ACC112 (cell line): ENCODE measurements at regions not wholly inside any gene's neighbourhood (a gene's known extent, or its start where the extent isn't known, plus 50 kb on each side); places are given as distances from the start of the nearest gene placed in this dataset.

Source experiments
- H2AFZ ChIP-seq: fragments of 200-600 bp; sonication (generic); one replicate; pipeline ENCODE4 v1.6.0; 2017; ENCODE audit warnings: antibody characterized with exemption, low read length; ENCODE audit not compliant: unreplicated experiment
- H3K27ac ChIP-seq: fragments of 200-600 bp; sonication (generic); 2 replicates; pipeline ENCODE4 v1.5.1; 2014; ENCODE audit warnings: low read depth, mild to moderate bottlenecking, antibody characterized with exemption, low read length, moderate library complexity
- H3K27me3 ChIP-seq: fragments of 200-600 bp; sonication (generic); 2 replicates; pipeline ENCODE4 v1.6.1; 2014; ENCODE audit warnings: mild to moderate bottlenecking, antibody characterized with exemption, low read length, moderate library complexity, mixed read lengths; ENCODE audit not compliant: insufficient read depth
- H3K36me3 ChIP-seq: fragments of 200-600 bp; sonication (generic); 2 replicates; pipeline ENCODE4 v1.6.1; 2016; ENCODE audit warnings: mild to moderate bottlenecking, antibody characterized with exemption, low read length, moderate library complexity, mixed read lengths; ENCODE audit not compliant: insufficient read depth
- H3K4me1 ChIP-seq: fragments of 200-600 bp; sonication (generic); one replicate; pipeline ENCODE4 v1.6.1; 2016; ENCODE audit warnings: low read length, mixed read lengths; ENCODE audit not compliant: insufficient read depth, unreplicated experiment, control insufficient read depth
- H3K4me3 ChIP-seq: fragments of 200-600 bp; sonication (generic); 2 replicates; pipeline ENCODE4 v1.5.1; 2014; ENCODE audit warnings: mild to moderate bottlenecking, low read depth, low read length
- H3K79me2 ChIP-seq: fragments of 200-600 bp; sonication (generic); one replicate; pipeline ENCODE4 v1.6.0; 2016; ENCODE audit warnings: low read length; ENCODE audit not compliant: control insufficient read depth, unreplicated experiment, insufficient read depth

GRCh38 chr15:95292785-95293450 is 1037.6 kb upstream of the NR2F2 start:
- Histone ChIP-seq H3K4me1 (no peaks in the 10 kb centered on the region), H3K27ac (no peak overlapping the region), H3K79me2 (no peaks in the 10 kb centered on the region), H3K36me3 (no peaks in the 10 kb centered on the region), H2AFZ (no peak overlapping the region), H3K27me3 (no peaks in the 10 kb centered on the region), H3K4me3 (no peak overlapping the region)

DNA sequence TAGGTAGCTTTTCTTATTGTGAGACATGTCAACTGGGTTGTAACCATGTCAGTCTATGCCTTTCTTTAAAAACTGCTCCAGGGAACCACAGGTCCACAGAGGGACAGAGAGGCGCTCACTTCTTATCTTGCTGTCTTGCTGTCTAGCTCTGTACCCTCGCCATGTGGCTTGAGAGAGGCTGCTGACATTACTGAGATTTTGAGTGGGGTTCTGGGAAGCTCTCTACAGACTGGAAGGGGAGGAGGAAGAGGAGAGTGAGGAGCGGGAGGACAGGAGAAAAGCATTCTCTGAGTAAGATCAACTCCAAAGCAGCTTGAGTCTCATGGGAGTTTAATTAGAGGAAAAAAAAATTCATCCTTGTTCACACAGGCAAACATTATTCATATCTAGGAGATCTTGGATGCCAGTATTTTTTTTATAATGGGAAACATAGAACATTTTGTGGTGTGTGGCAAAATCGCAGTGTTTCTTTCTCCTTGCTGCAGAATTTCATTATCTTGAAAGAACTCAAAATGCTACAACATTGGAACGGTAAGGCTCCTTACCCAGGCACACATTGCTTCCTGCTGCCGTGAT is 1037.0 kb upstream of the NR2F2 start:
- H3K27ac ChIP-seq: no peak overlapping the region
- H3K79me2 ChIP-seq: no peaks in the 10 kb centered on the region
- H3K4me3 ChIP-seq: no peak overlapping the region
- no peaks in the 10 kb centered on the region for H3K36me3 ChIP-seq
- peak overlapping the region; percentile 53 for H2AFZ ChIP-seq
- H3K27me3 ChIP-seq: no peaks in the 10 kb centered on the region
- no peaks in the 10 kb centered on the region for H3K4me1 ChIP-seq

DNA sequence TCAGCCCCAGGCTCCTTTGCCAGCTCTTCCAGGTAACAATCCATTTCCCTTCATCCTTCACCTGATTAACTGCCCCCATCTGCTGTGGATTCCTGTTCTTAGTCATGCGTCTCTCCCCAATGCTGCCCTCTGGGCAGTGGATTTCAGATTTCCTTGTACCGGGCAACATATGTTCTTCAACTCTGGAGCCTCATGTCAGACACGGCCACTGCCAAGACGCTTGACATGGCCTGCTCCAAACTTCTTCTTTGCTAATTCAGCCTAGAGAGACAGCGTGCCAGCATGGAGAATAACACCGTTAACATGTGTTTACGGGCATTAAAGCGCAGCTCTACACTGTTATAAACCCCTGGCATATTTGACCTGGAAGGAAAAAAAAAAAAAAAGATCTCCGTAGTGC is 1035.1 kb upstream of the NR2F2 start:
- Histone ChIP-seq H3K4me1 (no peaks in the 10 kb centered on the region), H3K4me3 (no peak overlapping the region), H3K27me3 (no peaks in the 10 kb centered on the region), H3K27ac (no peak overlapping the region), H3K36me3 (no peaks in the 10 kb centered on the region), H2AFZ (no peak overlapping the region), H3K79me2 (no peaks in the 10 kb centered on the region)

GRCh38 chr15:95295896-95296625 is 1034.4 kb upstream of the NR2F2 start:
- Histone ChIP-seq H3K4me3 (no peak overlapping the region), H3K36me3 (no peaks in the 10 kb centered on the region), H3K79me2 (no peaks in the 10 kb centered on the region), H3K27ac (no peak overlapping the region), H2AFZ (no peak overlapping the region), H3K4me1 (no peaks in the 10 kb centered on the region), H3K27me3 (no peaks in the 10 kb centered on the region)

GRCh38 chr15:95296643-95297042 is 1033.9 kb upstream of the NR2F2 start:
- H3K4me3 ChIP-seq: no peak overlapping the region
- no peaks in the 10 kb centered on the region for H3K27me3 ChIP-seq

GRCh38 chr15:95298729-95299128 is 1031.8 kb upstream of the NR2F2 start:
- Histone ChIP-seq H3K4me1 (no peaks in the 10 kb centered on the region), H2AFZ (no peak overlapping the region), H3K79me2 (no peaks in the 10 kb centered on the region), H3K27ac (no peak overlapping the region), H3K36me3 (no peaks in the 10 kb centered on the region), H3K27me3 (no peaks in the 10 kb centered on the region), H3K4me3 (no peak overlapping the region)

More at GRCh38 chr15:95296643-95297042, 1033.9 kb upstream of the NR2F2 start:
- Histone ChIP-seq H3K36me3 (no peaks in the 10 kb centered on the region), H3K79me2 (no peaks in the 10 kb centered on the region), H3K4me1 (no peaks in the 10 kb centered on the region), H3K27ac (no peak overlapping the region), H2AFZ (no peak overlapping the region)

- H3K4me1 ChIP-seq: no peaks in the 10 kb centered on the region
- H3K27ac ChIP-seq: no peak overlapping the region
- H3K36me3 ChIP-seq: no peaks in the 10 kb centered on the region
- no peak overlapping the region for H3K4me3 ChIP-seq
- no peak overlapping the region for H2AFZ ChIP-seq
- H3K79me2 ChIP-seq: no peaks in the 10 kb centered on the region
- H3K27me3 ChIP-seq: no peaks in the 10 kb centered on the region
These were observed 1029.5 kb upstream of the NR2F2 start for GRCh38 chr15:95300958-95301357.

GRCh38 chr15:95302206-95302605 is 1028.3 kb upstream of the NR2F2 start:
- Histone ChIP-seq H3K27me3 (no peaks in the 10 kb centered on the region), H3K79me2 (no peaks in the 10 kb centered on the region), H3K27ac (no peak overlapping the region), H2AFZ (no peak overlapping the region), H3K4me1 (no peaks in the 10 kb centered on the region), H3K36me3 (no peaks in the 10 kb centered on the region), H3K4me3 (no peak overlapping the region)

GRCh38 chr15:95302809-95303208 is 1027.7 kb upstream of the NR2F2 start:
- Histone ChIP-seq H3K4me1 (no peaks in the 10 kb centered on the region), H2AFZ (no peak overlapping the region), H3K79me2 (no peaks in the 10 kb centered on the region), H3K36me3 (no peaks in the 10 kb centered on the region), H3K4me3 (no peak overlapping the region), H3K27me3 (no peaks in the 10 kb centered on the region), H3K27ac (no peak overlapping the region)

- Histone ChIP-seq H3K4me3 (no peak overlapping the region), H3K27me3 (no peaks in the 10 kb centered on the region), H3K79me2 (no peaks in the 10 kb centered on the region)
These were observed 1026.8 kb upstream of the NR2F2 start for GRCh38 chr15:95303713-95304112.

More at GRCh38 chr15:95303713-95304112, 1026.8 kb upstream of the NR2F2 start:
- H2AFZ ChIP-seq: no peak overlapping the region
- no peak overlapping the region for H3K27ac ChIP-seq
- H3K4me1 ChIP-seq: no peaks in the 10 kb centered on the region
- H3K36me3 ChIP-seq: no peaks in the 10 kb centered on the region
